NCI-H1105 treated with DMSO at 0.1 percent for 48 hours (cell line): ENCODE measurements at regions not wholly inside any gene's neighbourhood (a gene's known extent, or its start where the extent isn't known, plus 50 kb on each side); places are given as distances from the start of the nearest gene placed in this dataset.

Source experiments
- DNase-seq: peaks from one replicate; lab custom pipeline; 2025; lab: John Stamatoyannopoulos, UW

- no peak for DNase-seq
Measured at GRCh38 chr15:100812802-100813201, 66.8 kb upstream of the ALDH1A3 start.

GRCh38 chr15:100818927-100819326 is 60.7 kb upstream of the ALDH1A3 start:
- no peak for DNase-seq

- DNase-seq: no peak
Measured at GRCh38 chr15:100820528-100820927, 59.1 kb upstream of the ALDH1A3 start.

- DNase-seq: no peak
Measured at GRCh38 chr15:100821327-100821726, 58.3 kb upstream of the ALDH1A3 start.

GRCh38 chr15:100824211-100824610 is 55.4 kb upstream of the ALDH1A3 start:
- DNase-seq: no peak

GRCh38 chr15:100829457-100829856 is 50.2 kb upstream of the ALDH1A3 start:
- DNase-seq: no peak
